HUDEP-2 (cell line): ENCODE measurements at regions not wholly inside any gene's neighbourhood (a gene's known extent, or its start where the extent isn't known, plus 50 kb on each side); places are given as distances from the start of the nearest gene placed in this dataset.
"Not testable (repeated sequence)": the region's sequence is repeated elsewhere in the genome, so short reads cannot be mapped to it uniquely, and the experiment has no call there.

ENCODE experiments used
- DNase-seq, 76 experiments: peaks; one replicate each; lab custom pipeline; 2025; ENCODE audit not compliant: unreplicated experiment in 76 of 76; lab: John Stamatoyannopoulos, UW

DNA sequence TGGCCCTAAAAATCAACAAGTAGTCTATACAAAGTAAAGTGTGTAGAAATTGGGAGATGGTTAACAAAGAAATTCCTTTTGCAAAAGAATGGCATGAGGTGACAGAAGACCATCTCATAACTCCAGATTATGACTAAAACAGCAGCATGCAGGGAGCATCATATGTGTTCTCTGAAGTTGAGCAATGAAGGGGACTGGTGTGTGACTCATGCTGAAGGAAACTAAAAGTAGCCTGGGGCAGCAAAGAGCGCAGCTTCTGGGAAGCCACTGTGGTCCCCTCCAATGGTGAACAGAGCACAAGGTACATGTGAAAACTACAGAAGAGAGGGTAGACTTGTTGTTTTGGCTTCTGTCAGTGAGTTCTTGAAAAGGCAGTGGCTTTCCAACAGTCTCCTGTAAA is 133.4 kb downstream of the MACC1 start:
- no peak for DNase-seq

DNA sequence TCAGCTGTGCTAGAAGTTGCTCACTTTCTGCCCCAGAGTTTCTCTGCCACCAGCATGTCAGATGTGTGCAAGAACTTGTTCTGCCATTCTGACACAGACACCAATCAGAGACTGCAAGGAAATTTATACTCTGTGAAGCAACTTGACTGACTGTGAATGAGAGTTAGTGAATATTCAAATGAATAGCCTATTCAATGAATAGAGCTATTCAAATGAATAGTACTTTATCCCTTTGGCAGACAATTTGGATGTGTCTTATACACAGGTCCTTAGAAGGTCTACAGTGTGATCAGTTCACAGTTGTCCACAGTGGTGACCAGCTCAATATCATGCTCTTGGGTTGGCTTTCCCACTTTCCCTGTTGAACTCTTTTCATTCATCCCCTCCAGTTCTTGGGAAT is 138.1 kb downstream of the MACC1 start:
- DNase-seq, result no peak

DNA sequence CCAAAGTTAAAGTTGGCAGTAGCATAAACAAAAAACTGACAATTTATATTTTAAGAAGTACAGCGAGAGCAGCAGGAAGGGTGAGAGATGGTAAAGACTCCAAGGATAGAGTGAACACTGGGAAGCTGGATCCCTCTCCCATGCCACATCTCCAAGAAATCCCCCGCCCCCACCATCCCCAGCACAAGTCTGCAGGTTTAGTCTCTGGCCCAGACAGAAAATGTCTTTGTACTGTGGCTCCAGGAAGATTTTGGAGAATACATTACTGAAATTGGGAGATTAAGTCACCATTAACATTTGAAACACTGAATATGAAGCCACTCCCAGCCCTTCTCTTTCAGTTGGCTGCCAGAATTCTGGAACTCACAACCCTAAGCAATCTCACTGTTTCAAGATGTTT is 140.3 kb downstream of the MACC1 start:
- no peak for DNase-seq

DNA sequence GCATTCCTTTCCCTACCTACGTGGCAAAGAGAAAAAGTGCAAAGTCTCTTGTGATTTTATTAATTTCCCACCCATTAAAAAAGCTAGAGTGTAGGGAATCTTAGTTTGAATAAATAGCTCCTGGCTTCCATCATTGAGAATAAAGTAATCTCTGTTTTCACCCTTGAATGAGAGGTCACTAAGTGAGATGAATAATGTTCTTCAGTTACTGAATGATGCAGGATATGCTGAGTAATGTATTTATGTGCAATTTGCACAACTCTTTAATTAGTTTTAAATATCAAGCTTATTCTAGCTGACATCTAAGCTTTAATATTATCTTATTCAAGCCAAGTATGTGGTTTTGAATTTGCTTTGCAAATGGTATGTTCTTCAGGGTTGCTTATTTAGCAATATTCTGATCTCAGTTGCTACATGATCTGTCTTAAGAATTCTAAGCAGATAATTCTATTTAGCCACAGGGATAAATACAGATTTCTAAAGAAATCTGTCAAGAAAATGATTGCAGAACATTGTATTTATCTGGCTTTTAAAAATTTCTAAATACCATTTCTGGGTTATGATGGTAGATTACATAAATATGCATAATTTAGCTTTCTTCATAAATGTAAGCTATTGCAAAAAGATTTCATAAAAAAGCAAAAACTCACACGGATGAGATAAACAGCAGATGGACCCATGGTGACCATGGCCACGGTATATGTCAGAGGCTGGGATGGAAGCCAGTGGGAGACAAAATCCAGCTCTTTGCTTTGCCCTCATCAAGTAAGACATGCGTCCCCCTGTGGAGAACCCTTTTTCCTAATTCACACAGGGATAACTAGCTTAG is 141.0 kb downstream of the MACC1 start:
- DNase-seq, result no peak

GRCh38 chr7:20075440-20075839 is 141.7 kb downstream of the MACC1 start:
- no peak for DNase-seq

DNA sequence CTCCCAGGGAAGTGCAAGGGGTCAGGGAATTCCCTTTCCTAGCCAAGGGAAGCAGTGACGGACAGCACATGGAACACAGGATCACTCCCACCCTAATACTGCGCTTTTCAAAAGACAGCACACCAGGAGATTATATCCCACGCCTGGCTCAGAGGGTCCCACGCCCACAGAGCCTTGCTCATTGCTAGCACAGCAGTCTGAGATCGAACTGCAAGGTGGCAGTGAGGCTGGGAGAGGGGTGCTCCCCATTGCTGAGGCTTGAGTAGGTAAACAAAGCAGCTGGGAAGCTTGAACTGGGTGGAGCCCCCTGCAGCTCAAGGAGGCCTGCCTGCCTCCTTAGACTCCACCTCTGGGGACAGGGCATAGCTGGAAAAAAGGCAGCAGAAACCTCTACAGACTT is 149.2 kb downstream of the MACC1 start:
- not testable (repeated sequence) for DNase-seq

DNA sequence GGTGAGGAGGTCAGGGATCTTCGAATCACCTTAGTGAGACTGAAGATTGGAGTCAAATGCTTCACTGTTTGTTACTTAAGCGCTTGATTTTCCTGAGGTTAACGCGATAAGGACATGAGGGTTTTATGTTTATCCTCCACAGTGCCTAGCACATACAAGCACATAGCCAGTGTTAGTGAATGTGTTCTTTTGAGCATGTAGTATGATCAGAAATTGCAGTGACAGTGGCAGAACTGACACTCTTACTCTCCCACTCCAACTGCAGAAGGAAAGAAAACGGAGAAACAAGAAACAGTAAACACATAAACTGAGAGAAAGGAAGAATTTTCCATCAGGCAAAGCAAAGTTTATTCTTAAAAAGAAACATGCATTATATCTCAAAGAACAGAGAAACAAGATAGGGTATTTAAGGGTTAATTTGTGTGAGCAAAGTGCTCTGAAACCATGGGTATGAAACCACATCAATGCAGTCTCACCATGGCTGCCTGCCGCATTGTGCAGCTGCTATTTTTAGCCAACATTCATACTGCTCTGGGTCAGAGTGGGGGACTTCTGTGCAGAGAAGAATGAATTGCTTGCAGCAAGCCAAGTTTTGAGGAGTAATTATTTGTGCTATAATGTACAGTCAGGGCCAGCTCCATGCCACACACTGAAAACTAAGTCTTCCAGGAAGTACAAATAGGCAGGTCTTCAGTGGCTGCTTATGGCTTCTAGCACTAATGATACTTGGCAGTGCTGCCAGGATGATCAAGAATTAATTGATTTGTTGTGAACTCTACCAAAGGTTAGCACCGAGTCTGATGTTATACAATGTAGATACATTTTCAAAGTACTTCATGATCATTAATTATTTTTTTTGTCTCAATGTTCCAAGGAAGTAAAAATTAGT is 152.0 kb downstream of the MACC1 start:
- no peak for DNase-seq

GRCh38 chr7:20064181-20064970 is 152.8 kb downstream of the MACC1 start:
- no peak for DNase-seq

- DNase-seq, result no peak
Measured at GRCh38 chr7:20063644-20064043, 153.5 kb downstream of the MACC1 start.

GRCh38 chr7:20062932-20063331 is 154.3 kb downstream of the MACC1 start:
- no peak for DNase-seq

GRCh38 chr7:20053334-20054104 is 163.7 kb downstream of the MACC1 start:
- no peak for DNase-seq

DNA sequence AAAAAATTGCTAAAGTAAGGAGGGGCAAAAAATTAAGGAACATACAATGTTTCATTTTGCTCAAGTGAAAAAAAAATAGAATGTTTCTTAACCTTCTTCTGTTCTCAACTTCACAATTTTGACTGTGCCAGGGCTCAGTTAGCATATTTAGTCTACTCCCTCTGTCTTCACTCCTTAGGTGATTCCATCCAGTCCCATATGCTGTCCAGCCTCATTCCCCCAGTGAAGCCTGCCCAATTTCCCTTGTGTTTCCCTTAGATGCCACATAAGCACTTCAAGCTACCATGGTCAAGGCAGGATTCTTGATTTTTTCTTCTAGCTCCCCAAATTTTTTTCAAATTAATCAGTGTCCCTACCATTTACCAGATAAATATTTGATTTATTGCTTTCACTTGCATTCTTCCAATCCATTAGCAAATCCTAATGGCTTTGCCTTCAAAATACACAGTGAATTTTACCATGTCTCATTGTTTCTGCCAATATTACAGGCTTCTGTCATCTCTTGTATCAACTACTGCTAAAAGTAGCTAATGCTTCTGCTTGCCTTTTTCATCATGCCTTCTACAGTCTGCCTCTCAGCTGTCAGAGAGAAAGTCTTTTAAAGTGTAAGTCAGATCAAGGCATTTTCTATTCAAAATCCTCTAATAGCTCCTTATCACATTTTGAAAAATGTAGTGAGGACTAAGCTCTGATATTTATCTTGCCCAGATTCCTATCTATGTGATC is 166.8 kb downstream of the MACC1 start:
- DNase-seq, result no peak

GRCh38 chr7:20038676-20039075 is 178.5 kb downstream of the MACC1 start:
- DNase-seq, result no peak

DNA sequence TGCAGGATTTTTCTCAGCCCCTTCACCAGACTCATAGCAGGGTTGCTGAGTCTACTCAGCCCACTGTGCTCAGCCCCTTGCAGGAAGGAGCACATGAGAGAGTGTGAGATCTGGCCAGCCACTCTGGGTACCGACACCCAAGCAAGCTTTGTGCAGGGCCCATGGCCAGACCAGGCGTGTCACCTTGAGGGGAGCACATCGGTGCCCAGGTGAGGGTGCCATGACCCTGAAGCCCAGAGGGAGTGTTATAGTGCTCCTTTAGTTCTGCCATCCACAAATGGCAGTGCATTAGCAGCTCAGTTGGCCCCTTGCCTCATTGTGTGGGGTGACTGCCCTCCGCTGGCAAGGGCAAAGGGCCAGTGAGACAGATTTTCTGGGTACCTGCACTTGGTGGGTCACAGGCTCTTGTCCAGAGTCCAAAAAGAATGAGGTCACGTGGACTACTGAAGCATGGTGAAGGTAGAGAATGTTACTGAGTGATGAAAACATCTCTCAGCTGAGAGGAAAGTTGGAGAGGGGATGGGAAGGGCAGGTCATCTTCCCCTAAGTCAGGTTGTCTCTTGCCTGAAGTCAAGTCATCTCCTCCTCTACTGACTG is 181.8 kb downstream of the MACC1 start:
- no peak for DNase-seq

GRCh38 chr7:20033621-20034400 is 183.4 kb downstream of the MACC1 start:
- no peak for DNase-seq

DNA sequence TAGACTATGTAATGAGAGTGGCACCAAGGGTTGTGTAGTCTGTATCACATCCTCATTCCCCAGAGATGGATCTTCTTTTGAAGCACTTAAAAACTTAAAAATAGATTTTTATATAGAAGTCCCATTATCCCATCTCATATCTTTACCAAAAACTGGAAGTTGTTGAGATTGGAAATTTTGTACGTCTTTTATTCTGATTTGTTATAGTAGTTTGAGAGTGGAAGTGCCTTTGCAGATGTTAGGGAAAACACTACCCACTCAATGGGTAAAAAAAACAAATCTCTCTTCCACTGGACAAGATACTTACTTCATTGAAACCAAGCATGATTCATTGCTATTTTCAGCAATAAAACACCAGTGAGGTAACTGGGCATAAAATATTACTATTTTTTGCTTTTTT is 184.4 kb downstream of the MACC1 start:
- no peak for DNase-seq

DNA sequence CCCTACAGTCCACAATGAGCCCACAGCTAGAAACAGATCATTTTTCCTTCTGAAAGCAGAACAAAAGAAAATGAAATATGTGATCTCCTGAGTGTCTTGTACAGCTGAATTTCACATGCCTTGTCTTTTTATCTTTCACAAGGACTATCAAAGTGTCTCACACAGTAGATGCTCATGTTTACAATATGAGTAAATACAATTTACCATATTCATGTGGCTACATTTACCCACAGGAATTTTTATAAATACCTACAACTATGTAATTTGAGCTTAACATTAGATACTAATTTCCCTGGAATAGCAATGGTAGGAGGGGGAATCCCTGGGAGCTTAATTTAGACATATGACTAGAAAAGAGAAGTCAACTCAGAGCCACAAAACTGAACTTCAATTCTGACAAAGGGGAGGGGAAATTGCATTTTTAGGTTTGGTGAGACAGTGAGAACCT is 186.2 kb downstream of the MACC1 start:
- no peak for DNase-seq

GRCh38 chr7:20030417-20030816 is 186.8 kb downstream of the MACC1 start:
- DNase-seq, result no peak
